ENCODE measurements at regions not wholly inside any gene's neighbourhood (a gene's known extent, or its start where the extent isn't known, plus 50 kb on each side); places are given as distances from the start of the nearest gene placed in this dataset.

DNA sequence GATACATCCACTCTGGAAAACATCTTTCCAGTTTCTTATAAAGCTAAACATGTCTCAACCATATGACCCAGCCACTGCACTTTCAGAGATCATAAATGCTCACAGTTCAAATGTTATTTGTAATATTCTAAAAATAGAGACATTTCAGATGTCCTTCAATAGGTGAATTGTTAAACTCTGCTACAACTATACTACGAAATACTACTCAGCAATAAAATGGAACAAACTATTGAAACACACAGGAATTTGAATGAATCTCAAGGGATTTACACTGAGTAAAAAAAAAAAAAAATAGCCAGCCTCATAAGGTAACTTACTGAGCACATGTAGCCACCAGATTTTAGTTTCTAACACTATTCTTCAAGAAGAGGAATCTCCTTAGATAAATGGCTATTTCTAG, 253.9 kb downstream of the PCDH18 start (continued):
- no peak for TF ChIP-seq NR3C1 (IDR thresholded peaks at IDR 0.05)

DNA sequence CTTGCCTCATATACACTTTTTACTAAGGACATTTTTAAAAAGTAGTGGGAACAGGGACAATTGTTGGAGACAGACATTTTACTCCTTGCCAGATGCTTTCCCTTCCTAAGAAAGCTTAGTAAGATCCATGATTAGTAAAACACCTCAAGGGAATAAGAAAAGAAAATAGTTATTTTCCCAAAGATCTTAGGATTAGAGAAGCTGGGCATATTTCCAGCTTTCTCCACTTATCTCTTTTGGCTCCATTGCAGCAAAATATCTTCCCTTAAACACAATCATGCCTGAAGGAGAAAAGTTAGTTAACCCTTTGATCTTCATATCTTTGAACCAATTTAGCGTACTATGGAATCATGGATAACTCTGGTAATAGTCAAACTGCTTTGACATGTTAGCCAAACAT, 257.9 kb downstream of the PCDH18 start:
- ATAC-seq (no peak), DNase-seq (ENCODE audit: low read depth in 1 of 2, low spot score in 1 of 2) (no peak), FAIRE-seq (no peak)
- Histone ChIP-seq H3K4me1 (no peaks in the 10 kb centered on the region), H3K4me3 (no peak overlapping the region), H3K27ac (no peak overlapping the region), H3K4me2 (no peak overlapping the region), H3K9me3 (no peaks in the 10 kb centered on the region)
- WGBS (ENCODE audit: missing lambda C conversion rate), result 50% methylated on average over 1 of the region's 1 CpG
- ChIA-PET POLR2A (no interaction called here), CTCF (no interaction called here)
- no peak for TF ChIP-seq RFX5 (IDR thresholded peaks at IDR 0.05)
- TF ChIP-seq POLR2A (IDR thresholded peaks at IDR 0.05; ENCODE audit: low read length), result no peak
- no peak for TF ChIP-seq SREBF2 (IDR thresholded peaks at IDR 0.05)

DNA sequence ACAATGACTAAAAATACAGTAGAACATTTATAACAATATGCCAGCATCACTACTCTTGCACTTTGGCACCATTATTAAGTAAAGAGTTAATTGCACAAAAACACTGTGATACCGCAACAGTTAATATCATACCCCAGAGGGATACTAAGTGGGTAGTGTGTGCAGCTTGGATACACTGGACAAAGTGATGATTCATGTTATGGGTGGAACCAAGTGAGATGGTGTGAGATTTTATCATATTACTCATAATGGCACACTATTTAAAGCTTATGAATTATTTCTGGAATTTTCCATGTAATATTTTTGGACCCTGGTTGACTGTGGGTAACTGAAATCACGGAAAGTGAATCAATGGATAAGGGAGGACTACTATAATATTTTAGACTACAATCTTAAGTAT, 265.3 kb downstream of the PCDH18 start:
- Histone ChIP-seq H3K9me3 (no peaks in the 10 kb centered on the region), H3K4me3 (no peak overlapping the region), H3K27ac (no peak overlapping the region), H3K4me2 (no peak overlapping the region), H3K4me1 (no peaks in the 10 kb centered on the region)
- FAIRE-seq (no peak), DNase-seq (ENCODE audit: low read depth in 1 of 2, low spot score in 1 of 2) (no peak), ATAC-seq (no peak)
- ChIA-PET CTCF (no interaction called here), POLR2A (no interaction called here)
- WGBS (ENCODE audit: missing lambda C conversion rate), result 54% methylated on average over 2 of the region's 2 CpGs
- TF ChIP-seq MAFK (IDR thresholded peaks at IDR 0.05; ENCODE audit: partially characterized antibody), result no peak
- TF ChIP-seq RNF2 (IDR thresholded peaks at IDR 0.05; ENCODE audit: borderline replicate concordance, low read depth), result no peak
- TF ChIP-seq ZFP36 (IDR thresholded peaks at IDR 0.05; ENCODE audit: borderline replicate concordance, partially characterized antibody), result no peak
- TF ChIP-seq RCOR1 (IDR thresholded peaks at IDR 0.05; ENCODE audit: low read depth, low read length), result no peak
- TF ChIP-seq KDM5A (IDR thresholded peaks at IDR 0.05), result no peak
- TF ChIP-seq MAZ (IDR thresholded peaks at IDR 0.05; ENCODE audit: borderline replicate concordance, low read depth, low read length), result no peak
- no peak for TF ChIP-seq JUNB (IDR thresholded peaks at IDR 0.05)
- TF ChIP-seq, protein P1, sequence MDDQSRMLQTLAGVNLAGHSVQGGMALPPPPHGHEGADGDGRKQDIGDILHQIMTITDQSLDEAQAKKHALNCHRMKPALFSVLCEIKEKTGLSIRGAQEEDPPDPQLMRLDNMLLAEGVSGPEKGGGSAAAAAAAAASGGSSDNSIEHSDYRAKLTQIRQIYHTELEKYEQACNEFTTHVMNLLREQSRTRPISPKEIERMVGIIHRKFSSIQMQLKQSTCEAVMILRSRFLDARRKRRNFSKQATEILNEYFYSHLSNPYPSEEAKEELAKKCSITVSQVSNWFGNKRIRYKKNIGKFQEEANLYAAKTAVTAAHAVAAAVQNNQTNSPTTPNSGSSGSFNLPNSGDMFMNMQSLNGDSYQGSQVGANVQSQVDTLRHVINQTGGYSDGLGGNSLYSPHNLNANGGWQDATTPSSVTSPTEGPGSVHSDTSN (IDR thresholded peaks at IDR 0.05), result no peak
- no peak for TF ChIP-seq SREBF2 (IDR thresholded peaks at IDR 0.05)
- TF ChIP-seq, protein P2, sequence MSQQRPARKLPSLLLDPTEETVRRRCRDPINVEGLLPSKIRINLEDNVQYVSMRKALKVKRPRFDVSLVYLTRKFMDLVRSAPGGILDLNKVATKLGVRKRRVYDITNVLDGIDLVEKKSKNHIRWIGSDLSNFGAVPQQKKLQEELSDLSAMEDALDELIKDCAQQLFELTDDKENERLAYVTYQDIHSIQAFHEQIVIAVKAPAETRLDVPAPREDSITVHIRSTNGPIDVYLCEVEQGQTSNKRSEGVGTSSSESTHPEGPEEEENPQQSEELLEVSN (IDR thresholded peaks at IDR 0.05; ENCODE audit: borderline replicate concordance, low read depth), result no peak
- TF ChIP-seq CEBPB (IDR thresholded peaks at IDR 0.05), result no peak
- TF ChIP-seq PHF8 (IDR thresholded peaks at IDR 0.05; ENCODE audit: borderline replicate concordance, low read depth), result no peak
- no peak for TF ChIP-seq CHD2 (IDR thresholded peaks at IDR 0.05; ENCODE audit: low read length, partially characterized antibody)
- TF ChIP-seq FOXS1 (CRISPR knock-in tag; IDR thresholded peaks at IDR 0.05), result no peak
- TF ChIP-seq RFX5 (IDR thresholded peaks at IDR 0.05), result no peak
- TF ChIP-seq ZC3H11A (IDR thresholded peaks at IDR 0.05), result no peak
- TF ChIP-seq, protein P3, sequence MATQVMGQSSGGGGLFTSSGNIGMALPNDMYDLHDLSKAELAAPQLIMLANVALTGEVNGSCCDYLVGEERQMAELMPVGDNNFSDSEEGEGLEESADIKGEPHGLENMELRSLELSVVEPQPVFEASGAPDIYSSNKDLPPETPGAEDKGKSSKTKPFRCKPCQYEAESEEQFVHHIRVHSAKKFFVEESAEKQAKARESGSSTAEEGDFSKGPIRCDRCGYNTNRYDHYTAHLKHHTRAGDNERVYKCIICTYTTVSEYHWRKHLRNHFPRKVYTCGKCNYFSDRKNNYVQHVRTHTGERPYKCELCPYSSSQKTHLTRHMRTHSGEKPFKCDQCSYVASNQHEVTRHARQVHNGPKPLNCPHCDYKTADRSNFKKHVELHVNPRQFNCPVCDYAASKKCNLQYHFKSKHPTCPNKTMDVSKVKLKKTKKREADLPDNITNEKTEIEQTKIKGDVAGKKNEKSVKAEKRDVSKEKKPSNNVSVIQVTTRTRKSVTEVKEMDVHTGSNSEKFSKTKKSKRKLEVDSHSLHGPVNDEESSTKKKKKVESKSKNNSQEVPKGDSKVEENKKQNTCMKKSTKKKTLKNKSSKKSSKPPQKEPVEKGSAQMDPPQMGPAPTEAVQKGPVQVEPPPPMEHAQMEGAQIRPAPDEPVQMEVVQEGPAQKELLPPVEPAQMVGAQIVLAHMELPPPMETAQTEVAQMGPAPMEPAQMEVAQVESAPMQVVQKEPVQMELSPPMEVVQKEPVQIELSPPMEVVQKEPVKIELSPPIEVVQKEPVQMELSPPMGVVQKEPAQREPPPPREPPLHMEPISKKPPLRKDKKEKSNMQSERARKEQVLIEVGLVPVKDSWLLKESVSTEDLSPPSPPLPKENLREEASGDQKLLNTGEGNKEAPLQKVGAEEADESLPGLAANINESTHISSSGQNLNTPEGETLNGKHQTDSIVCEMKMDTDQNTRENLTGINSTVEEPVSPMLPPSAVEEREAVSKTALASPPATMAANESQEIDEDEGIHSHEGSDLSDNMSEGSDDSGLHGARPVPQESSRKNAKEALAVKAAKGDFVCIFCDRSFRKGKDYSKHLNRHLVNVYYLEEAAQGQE (IDR thresholded peaks at IDR 0.05), result no peak
- no peak for TF ChIP-seq NFE2L2 (conservative IDR thresholded peaks at IDR 0.05; ENCODE audit: low read length)

All from A549 (cell line).